Epidermal melanocyte (primary cell): ENCODE measurements at regions not wholly inside any gene's neighbourhood (a gene's known extent, or its start where the extent isn't known, plus 50 kb on each side); places are given as distances from the start of the nearest gene placed in this dataset.
"Not testable (repeated sequence)": the region's sequence is repeated elsewhere in the genome, so short reads cannot be mapped to it uniquely, and the experiment has no call there.

ENCODE experiments used
- DNase-seq: peaks from one replicate; pipeline ENCODE4 v3.0.0; 2011; ENCODE audit warnings: low spot score; ENCODE audit not compliant: insufficient read length

DNA sequence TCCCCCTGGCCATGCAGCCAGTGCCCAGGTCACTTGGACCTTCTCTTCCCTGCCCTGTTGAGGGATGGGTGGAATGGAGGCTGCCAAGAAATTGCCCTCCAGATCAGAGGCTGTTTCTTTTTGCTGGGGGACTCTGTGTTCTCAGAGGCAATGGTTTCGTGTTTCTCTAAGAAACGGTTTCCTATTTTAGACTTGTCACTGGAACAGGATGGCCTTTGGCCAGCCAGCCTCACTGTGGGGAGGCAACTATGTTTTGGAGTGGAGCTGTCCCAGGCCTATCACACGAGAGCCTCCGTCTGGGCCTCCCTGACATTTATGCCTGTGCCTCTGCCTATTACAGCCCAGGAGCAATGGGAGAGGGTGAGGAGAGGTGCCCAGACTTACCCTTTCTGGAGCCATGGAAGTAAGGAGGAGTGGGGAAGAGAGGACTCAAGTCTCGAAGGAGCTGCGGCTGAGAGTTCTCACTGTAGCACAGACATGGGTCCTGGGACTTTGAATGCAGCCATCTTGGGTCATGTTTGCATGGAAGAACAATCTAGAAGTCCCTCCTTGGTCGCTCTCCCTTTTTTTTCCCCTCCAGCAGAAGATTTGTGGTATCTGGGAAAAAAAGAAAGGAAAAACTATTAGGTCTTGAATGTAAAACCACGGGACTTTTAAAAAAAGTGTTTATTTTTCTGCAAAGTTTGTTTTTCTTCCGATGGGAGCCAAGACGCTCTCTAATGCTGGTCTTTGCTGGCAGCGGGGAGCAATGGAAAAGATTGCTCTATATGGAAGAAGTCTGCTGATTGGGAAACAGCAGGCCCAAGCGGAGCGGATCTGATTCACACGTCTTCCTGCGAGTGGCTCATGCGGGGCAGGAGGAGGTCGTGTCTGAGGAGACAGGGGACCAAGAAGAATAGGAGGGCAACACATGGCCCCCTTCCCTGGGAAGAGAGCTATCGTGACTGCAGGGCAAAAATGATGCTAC is 219.2 kb downstream of the FOXD2 start:
- no peak for DNase-seq

DNA sequence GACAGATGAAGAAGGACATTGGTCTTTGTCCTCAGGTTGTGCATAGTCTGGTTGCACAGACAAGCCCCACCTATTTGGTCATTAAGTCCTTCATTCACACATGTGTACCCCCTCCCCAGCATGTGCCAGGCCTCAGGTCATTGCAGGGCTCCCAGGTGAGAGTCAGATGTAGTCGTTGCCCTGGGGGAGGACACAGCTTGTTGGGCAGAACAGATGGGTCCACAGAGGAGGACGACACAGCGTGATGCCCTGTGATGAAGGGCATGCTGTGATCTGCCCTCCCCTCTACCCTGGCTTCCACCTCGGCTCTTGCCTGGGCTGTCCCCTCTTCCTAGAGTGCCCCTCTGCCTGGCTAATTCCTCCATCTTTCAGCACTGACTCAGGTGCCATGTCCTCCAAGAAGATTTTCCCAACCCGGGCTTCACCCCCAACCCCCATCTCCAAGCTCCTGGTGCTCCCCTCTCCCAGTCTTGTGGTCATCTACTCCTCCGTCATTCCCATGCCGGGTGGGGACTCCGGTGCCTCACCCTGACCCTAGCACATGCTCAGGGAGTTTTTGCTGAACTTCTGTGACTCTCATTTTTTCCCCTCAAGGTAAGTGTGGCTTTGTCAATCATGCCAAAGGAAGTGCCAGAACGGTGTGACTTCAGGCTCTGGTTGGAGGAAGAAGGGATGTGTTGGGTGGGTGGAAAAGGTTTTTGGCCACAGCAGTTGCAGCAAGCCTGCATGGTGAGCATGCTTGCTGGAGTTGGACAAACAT is 220.5 kb downstream of the FOXD2 start:
- no peak for DNase-seq

DNA sequence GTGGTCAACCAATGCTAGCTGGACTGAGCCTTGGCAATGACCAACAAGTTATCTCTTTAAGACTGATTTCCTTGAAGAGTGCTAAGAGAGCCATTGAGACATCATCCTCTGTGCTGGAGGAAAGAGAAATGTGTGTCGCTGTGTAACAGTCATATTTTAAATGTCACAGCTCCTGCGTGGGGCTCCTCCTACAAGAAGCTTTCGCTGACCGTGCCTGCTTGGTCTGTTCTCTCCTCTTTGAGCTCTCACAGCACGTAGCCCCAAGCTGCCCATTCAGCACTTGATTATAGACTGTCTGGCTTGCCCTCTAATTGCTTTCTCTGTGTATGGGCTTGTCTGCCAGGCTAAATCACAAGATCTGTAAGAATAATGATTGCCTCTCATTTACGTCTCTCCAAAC is 221.3 kb downstream of the FOXD2 start:
- DNase-seq = no peak

DNA sequence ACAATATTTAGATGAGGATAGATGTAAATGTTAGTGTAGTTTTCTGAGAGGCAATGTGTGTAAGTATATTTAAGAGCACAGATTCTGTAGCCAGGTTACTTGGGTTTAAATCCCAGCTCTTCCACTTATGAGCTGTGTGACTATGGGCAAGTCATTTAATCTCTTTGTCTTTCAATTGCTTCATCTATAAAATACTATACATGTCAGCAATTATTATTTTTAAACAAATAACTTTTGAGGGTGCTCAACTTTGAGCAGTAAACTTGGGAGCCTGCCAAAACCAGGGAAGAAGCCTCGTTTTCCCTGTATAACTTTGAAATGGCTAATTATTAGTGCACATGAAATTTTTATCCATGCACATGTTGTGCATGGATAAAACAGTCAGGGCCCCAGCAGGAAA is 222.8 kb downstream of the FOXD2 start:
- no peak for DNase-seq

DNA sequence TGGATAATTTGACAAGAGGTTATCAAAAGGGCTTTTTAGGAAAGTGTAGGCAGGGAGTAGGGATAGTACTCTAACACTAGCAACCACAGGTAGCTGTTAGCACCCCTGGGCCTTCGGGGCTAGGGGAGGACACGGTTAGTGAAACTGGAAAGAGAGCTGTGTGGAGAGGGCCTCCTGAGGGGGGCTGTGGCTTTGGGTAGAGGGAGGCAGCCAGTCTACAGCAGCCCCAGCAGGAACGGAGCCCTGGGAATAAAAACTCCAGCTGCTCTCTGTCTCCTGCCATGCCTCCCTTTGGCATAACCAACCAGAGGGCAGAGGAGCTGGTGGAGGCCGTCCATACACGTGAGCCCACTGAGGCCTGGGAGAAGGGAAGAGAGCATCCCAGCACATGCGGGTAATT is 223.2 kb downstream of the FOXD2 start:
- no peak for DNase-seq

DNA sequence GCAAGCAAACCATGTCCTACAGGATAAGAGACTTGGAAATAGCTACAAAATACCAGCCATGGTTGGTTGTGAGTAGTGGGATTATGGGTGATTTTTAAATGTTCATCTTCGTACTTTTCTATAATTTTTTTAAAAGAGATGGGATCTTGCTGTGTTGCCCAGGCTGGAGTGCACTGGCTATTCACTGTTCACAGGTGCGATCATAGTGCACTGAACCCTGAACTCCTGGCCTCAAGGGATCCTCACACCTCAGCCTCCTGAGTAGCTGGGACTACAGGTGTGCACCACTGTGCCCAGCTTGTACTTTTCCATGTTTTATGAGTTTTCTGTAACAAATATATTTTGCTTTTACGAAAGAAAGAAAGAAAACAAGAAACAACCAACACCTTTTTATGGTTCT is 224.2 kb downstream of the FOXD2 start:
- no peak for DNase-seq

DNA sequence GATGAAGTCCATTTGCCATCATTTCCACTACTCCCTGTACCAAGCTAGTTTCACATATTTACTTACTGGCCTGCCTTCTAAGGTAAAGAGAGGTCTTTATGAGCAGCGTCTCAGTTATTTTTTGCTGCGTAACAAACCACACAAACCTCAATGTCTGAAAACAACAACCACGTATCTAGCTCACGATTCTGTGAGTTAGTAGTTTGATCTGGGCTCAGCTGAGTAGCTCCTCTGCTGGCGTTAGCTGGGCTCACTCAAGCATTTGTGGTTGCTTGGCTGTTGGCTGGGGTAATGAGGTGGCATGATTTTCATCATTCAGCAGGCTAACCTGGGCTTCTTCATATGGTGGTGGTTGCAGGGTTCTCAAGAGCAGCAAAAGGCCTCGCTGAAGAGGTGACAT is 225.4 kb downstream of the FOXD2 start:
- DNase-seq = no peak

DNA sequence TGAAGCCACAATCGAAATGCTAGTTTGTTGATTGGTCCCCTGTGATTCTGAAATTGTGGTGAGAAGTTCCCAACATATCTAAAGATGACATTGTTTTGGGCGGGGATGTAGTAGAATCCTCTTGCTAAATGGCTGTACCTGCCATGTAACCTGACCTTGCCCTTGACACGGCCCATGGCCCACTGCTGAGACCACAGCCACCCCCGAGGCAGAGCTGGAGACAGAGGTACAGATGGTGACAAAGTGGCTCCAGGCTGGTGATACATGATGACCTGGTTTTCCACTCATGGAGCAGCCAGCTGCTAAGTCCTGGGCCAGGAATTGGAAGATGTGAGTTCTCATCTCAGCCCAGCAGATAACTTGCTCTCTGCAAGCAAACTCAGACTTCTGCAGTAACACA is 226.5 kb downstream of the FOXD2 start:
- DNase-seq = no peak

DNA sequence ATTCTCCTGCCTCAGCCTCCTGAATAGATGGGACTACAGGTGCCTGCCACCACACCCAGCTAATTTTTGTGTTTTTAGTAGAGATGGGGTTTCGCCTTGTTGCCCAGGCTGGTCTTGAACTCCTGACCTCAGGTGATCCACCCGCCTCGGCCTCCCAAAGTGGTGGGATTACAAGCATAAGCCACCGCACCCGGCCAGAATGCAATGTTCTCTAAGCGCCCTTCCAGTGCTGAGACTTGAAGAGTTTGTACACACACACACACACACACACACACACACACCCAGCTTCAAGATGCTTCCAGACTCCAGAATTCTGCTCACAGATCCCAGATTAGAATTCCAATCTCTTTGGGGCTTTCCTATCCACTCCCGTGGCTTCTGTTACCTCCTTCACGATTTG is 227.1 kb downstream of the FOXD2 start:
- DNase-seq = not testable (repeated sequence)

DNA sequence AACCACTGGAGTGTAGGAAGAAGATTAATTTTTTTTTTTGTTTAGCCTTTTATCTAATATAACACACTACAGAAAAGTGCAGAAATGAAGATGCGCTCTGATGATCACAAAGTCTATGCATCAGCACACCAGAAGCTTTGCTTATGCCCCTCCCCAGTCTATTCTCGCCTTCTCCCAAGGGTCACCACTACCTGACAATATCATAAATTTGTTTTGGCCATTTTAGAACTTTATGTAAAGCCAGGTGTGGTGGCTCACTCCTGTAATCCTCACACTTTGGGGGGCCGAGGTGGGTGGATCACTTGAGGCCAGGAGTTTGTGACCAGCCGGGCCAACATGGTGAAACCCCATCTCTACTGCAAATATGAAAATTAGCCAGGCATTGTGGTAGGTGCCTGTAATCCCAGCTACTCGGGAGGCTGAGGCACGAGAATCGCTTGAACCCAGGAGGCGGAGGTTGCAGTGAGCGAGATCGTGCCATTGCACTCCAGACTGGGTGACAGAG is 231.3 kb downstream of the FOXD2 start:
- DNase-seq = no peak

DNA sequence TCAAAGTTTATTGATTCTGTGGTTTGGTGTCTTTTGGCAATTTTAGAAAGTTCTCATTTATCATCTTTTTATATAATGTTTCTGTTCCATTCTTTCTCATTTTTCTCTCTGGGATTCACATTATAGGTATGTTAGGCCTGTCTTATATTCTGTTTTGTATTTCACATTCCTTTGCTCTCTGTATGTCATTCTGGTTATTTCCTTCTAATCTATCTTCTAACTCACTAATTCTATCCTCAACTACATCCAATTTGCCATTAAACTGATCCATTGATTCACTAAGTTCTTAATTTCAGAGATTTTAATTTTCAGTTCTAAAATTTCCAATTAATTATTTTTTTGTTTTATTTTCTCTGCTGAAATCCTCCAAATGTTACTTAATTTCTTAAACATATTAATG is 234.8 kb downstream of the FOXD2 start:
- DNase-seq = no peak

DNA sequence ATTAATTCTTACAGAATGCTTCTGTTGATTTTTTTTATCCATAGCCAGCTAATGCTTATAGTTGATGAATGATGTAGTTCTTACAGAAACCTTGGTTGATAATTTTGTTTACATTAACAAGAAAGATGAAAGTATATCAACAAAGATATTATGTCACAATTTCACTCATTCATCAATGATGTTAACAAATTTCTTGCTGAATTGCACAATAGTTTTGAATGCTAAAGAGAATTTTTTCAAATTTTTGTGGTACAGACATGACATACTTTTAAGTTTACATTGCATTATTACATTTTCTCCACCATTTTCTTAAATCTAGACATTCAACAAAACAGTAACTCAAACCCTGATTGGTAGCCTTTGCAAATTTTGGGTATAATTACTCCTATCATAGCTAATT is 236.3 kb downstream of the FOXD2 start:
- DNase-seq = no peak

DNA sequence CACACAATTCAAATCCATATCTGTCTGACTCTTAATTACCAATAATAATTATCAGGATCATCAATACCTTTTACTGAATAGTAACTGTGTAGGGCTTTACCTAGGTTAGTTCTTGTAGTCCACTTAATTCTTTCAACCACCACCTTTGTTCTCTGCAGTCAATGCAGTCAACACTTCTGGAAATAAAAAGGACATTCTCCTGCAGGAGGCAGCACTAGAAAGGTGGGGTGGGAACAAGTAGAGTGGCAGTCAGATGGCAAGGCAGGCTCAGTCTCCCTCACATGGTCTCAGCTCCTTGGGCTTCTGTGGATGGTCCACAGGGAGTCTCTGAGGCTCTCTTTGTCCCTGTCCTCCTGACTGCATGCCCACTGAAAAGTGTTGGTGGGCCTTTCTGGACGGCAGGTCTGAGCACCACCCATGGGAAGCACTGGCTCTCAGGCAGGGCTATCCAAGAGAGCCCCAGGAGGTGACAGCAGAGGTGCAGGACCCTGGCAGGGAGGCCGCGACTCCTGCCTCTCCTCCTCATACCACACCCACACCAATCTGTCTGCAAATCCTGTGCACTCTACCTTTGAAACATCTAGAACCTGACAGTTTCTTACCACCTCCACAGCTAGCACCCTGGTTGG is 237.3 kb downstream of the FOXD2 start:
- DNase-seq = no peak

DNA sequence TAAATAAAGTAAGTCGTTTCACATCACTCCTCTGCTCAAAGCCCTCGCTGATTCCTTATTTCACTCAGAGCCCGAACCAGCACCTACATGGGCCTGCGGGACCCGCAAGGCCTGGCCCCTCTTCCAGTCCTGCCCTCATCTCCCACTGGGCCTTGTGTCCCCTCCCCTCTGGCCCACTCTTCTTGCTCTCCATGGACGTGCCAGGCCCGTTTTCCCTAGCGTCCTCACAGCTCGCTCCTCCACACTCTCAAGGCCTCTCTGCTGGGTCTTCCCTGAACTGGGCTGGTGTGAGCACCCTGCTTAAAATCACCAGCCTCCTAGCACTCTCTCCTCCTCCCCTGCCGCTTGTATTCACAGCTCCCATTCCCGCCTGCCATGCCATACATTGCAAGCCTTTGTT is 237.9 kb downstream of the FOXD2 start:
- DNase-seq = no peak

DNA sequence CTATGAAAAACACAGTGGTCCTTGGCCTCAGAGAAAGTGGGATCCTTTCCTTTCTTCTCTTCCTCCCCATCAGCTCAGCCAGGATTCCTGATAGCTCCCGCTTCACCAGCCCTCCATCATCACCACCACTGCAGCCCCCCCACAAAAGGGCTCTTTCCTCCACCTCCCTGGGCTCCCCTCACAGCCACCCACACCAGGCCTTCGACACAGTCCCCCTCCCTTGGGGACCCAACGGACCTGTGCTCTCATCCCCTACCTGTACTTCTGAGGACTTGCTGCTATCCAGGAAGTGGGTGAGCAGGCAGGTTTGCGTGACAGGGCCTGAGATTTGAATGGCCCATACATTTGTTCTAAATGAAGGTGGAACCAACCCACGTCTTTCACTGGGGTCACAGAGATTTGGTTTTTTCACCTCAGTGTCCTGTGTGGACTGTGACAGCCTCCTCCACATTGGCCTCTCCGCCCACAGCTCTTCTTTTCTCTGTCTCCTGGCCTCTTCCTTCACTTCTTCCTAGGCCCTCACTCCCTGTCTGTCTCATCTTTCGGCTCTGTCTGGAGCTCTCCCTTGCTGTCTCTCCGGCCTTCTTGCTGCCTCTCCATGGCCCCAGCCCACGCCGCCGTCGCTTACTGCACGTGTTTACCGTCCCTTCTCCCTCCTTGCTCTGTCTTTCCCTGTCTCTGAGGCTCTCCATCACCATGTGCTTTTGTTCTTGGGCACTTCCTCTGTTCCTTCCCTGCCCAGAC is 238.6 kb downstream of the FOXD2 start:
- no peak for DNase-seq

DNA sequence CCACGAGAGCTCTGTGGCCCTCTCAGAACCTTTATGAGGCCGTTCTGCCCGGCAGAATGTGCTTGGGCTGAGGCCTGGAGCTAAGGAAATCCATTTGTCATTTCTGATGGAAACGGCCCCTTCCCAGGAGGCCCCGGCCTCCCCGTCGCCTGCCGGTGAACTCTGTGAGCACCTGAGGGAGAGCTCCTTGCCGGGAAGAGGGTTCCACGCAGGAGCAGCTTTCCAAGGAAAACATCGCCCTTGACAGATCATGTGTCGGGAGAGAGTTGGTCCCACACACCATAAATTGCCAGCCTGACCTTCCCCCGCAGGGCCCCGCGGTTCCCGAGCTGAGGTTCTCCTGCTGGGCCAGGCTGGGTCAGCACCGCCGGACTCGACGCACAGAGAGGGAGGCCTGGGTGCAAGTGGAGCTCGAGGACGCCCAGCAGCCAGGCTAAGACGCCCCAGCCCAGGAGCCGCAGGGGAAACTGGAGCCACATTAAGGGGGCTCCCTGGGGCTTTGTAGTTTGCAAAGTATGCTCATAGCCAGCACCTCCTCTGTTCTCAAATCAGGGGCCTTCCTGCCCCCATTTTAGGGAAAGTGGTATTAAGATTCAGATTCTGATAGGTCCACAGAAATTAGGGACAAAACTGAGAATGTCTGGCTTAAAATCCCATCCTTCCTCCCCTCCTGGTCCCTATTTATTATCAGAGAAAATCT is 239.5 kb downstream of the FOXD2 start:
- DNase-seq = no peak

DNA sequence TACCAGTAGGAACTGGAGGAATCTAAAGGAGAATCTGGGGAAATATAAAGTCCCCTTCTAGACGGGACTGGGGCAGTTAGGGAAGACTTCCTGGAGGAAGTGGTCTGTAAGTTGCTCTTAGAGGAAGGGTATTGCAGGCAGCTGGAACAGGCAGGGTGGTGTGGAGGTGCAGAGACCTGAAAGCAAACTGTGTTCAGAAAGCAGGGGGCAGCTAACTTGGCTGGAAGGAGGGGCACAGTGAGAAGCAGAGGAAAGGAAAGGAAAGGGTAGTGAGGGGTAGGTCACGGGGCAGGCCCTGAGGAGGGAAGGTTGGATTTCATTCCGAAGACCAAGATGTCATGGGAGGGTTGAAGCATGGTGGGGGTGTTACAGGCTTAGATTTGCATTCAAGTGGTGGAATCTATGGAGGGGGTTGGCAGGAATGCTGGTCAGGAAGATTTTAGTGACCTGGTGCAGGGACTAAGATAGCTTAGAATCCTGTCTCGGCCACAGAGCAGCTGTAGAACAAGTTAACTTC is 240.7 kb downstream of the FOXD2 start:
- DNase-seq = no peak

DNA sequence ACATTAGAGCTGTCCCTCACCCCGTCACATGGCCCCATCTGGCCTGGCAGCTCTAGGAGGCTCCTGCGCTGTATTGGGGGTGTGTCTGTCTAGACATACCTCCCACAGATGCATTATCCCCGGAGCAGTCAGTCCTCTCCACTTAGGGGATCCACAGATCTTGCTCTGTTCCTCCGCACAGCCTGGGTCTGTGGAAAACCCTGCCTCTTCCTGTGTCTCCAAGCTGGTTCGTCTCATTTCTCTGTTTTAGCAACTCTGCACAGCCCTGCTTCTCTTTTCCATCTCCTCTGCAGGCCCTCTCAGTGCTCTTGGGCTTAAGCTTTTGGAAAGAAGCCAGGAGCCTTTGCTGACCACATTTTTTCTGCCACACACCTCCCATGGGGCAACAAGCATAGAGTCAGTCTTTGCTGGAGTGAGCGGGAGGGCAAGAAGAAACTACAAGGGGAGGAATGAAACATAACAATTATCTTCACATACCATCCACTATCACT is 241.5 kb downstream of the FOXD2 start:
- DNase-seq = no peak

DNA sequence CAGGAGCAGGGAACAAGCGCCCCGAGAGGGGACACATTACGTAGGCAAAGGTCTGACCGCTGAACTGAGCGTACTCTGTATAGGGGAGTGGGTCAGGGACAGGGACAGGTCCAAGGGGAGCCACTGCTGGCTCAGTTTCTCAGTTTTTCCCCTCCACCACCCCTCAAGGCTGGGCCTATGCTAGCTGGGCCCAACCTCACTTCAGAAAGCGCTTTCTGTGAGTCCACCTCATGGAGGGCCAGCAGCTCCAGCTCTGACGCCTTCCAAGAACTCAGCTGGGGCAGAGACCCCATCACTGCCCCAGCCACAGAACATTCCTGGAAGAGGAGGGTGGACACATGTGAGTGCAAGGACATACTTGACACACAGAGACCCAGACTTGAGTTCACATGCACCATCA is 242.0 kb downstream of the FOXD2 start:
- DNase-seq = no peak

DNA sequence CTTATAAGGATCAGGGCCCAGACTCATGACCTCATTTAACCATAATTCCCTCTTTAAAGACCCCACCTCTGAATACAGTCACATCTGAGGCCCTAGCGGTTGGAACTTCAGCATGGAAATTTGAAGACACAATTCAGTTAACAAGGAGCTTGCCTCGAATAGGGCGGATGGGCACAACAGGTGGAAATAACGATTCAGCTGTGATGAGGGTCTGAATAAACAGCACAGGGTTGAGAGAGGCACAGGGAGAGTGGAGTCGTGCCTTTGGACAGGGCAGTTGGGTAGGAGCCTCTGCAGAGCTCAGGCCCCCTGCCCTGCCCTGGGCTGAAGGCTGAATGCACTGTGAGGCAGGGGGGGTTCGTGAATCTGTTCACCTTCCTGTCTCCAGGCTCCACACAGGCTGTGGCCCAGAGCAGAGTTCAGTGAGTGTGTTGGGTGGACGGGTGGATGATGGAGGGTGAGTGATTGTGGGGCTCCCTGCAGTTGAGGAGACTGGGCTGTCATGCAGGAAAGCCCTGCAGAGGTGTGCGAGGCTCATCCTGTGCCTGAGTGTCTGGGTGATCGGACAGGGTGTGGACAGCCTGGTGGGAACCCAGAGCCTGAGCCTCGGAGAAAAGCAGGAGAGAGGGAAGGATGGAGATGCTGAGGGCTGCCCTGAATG is 243.1 kb downstream of the FOXD2 start:
- DNase-seq = no peak
